CD14-positive monocyte (primary cell): ENCODE measurements at regions not wholly inside any gene's neighbourhood (a gene's known extent, or its start where the extent isn't known, plus 50 kb on each side); places are given as distances from the start of the nearest gene placed in this dataset.

Experiments
- DNase-seq, 3 donors: peaks; one replicate each; pipeline ENCODE4 v3.0.0-alpha.2; 2011 to 2022
- H2AFZ ChIP-seq: 2 replicates; pipeline ENCODE4 v1.6.0; 2012; ENCODE audit warnings: mild to moderate bottlenecking, low read depth, low read length, inconsistent platforms; ENCODE audit not compliant: insufficient read depth, poor library complexity, severe bottlenecking
- H3K27ac ChIP-seq, 2 donors: 1 replicate in 1 of 2; 2 replicates in 1 of 2; pipeline ENCODE4 v1.5.1; 2012 to 2013; ENCODE audit warnings: low read length in 2 of 2, control low read depth in 1 of 2, inconsistent platforms in 1 of 2, low read depth in 1 of 2, mild to moderate bottlenecking in 1 of 2
- H3K27me3 ChIP-seq, 2 donors: one replicate each; pipeline versions ENCODE4 v1.6.0 to v1.6.1; 2011 to 2013; ENCODE audit warnings: low read length in 2 of 2; ENCODE audit not compliant: control insufficient read depth in 2 of 2, insufficient read depth in 2 of 2
- H3K36me3 ChIP-seq, 2 donors: replicated peaks in 1 of 2; 1 replicate in 1 of 2; 2 replicates in 1 of 2; pipeline versions ENCODE4 v1.5.1 to v1.6.1; 2012 to 2013; ENCODE audit warnings: low read length in 2 of 2, control low read depth in 1 of 2, inconsistent platforms in 1 of 2, mild to moderate bottlenecking in 1 of 2; ENCODE audit not compliant: insufficient read depth in 2 of 2, control insufficient read depth in 1 of 2
- H3K4me1 ChIP-seq, 2 donors: 1 replicate in 1 of 2; 2 replicates in 1 of 2; pipeline versions ENCODE4 v1.5.1 to v1.6.1; 2012 to 2013; ENCODE audit warnings: low read length in 2 of 2, control low read depth in 1 of 2, inconsistent platforms in 1 of 2, mild to moderate bottlenecking in 1 of 2, moderate library complexity in 1 of 2; ENCODE audit not compliant: insufficient read depth in 2 of 2, control insufficient read depth in 1 of 2
- H3K4me2 ChIP-seq: replicated peaks from 2 replicates; pipeline ENCODE3; 2012; ENCODE audit warnings: low read length, moderate library complexity, mild to moderate bottlenecking; ENCODE audit not compliant: poor library complexity, severe bottlenecking; ENCODE audit errors: extremely low read depth
- H3K4me3 ChIP-seq, 3 experiments: fragments of 200-600 bp in 1 of 3; sonication (generic) in 1 of 3; replicated peaks in 1 of 3; 1 replicate in 2 of 3; 2 replicates in 1 of 3; pipeline ENCODE4 v1.5.1; 2011 to 2013; ENCODE audit warnings: low read length in 3 of 3, mild to moderate bottlenecking in 3 of 3, control low read depth in 2 of 3, low read depth in 2 of 3, inconsistent platforms in 1 of 3, moderate library complexity in 1 of 3
- H3K79me2 ChIP-seq: 2 replicates; pipeline ENCODE4 v1.6.0; 2012; ENCODE audit warnings: mild to moderate bottlenecking, control low read depth, inconsistent platforms, low read length, moderate library complexity; ENCODE audit not compliant: insufficient read depth
- H3K9ac ChIP-seq: 2 replicates; pipeline ENCODE4 v1.6.0; 2017; ENCODE audit warnings: low read length, mild to moderate bottlenecking; ENCODE audit not compliant: insufficient read depth, poor library complexity, severe bottlenecking
- H3K9me3 ChIP-seq, 2 donors: replicated peaks in 1 of 2; 1 replicate in 1 of 2; 2 replicates in 1 of 2; pipeline versions ENCODE4 v1.5.1 to v1.6.1; 2012 to 2013; ENCODE audit warnings: low read length in 2 of 2, control low read depth in 1 of 2; ENCODE audit not compliant: control insufficient read depth in 1 of 2, insufficient read depth in 1 of 2
- H4K20me1 ChIP-seq: 2 replicates; pipeline ENCODE4 v1.6.0; 2012; ENCODE audit warnings: mild to moderate bottlenecking, low read length, control low read depth, moderate library complexity; ENCODE audit not compliant: insufficient read depth
- H3K27ac Mint-ChIP-seq, 7 donors: one replicate each; pipeline ENCODE4 v1.8.0; 2020; ENCODE audit warnings: mild to moderate bottlenecking in 7 of 7, mixed read lengths in 7 of 7, moderate library complexity in 6 of 7, inconsistent platforms in 2 of 7
- H3K27me3 Mint-ChIP-seq, 3 donors: one replicate each; pipeline ENCODE4 v1.8.0; 2021 to 2022; ENCODE audit warnings: low read depth in 3 of 3, mild to moderate bottlenecking in 3 of 3, mixed read lengths in 3 of 3, moderate library complexity in 3 of 3, inconsistent platforms in 1 of 3
- H3K36me3 Mint-ChIP-seq, 2 donors: one replicate each; pipeline ENCODE4 v1.8.0; 2020; ENCODE audit warnings: mixed read lengths in 2 of 2, inconsistent platforms in 1 of 2, mild to moderate bottlenecking in 1 of 2
- H3K4me1 Mint-ChIP-seq: one replicate; pipeline ENCODE4 v1.8.0; 2020; ENCODE audit warnings: mild to moderate bottlenecking, mixed read lengths
- H3K4me3 Mint-ChIP-seq, 2 donors: one replicate each; pipeline ENCODE4 v1.8.0; 2020; ENCODE audit warnings: mild to moderate bottlenecking in 2 of 2, mixed read lengths in 2 of 2, moderate library complexity in 1 of 2
- H3K9me3 Mint-ChIP-seq, 7 donors: one replicate each; pipeline ENCODE4 v1.8.0; 2020 to 2022; ENCODE audit warnings: mixed read lengths in 7 of 7, mild to moderate bottlenecking in 6 of 7, moderate library complexity in 6 of 7, inconsistent platforms in 2 of 7
- CTCF ChIP-seq: fragments of 200-600 bp; IDR thresholded peaks from one replicate; pipeline ENCODE4 v1.8.0; 2022; ENCODE audit warnings: antibody characterized with exemption, mild to moderate bottlenecking
- WGBS: methylation state at CpG from one replicate; pipeline ENCODE4 v1.1.5; 2013; ENCODE audit warnings: missing lambda C conversion rate; ENCODE audit not compliant: insufficient coverage; 5-methylcytosine and 5-hydroxymethylcytosine counted together
- intact Hi-C, 2 donors: fragments of 100-400 bp; cut with micrococcal nuclease; formaldehyde crosslinking; loops; one replicate each; pipeline versions ENCODE4 v1.15.0 to v1.15.1; 2023

GRCh38 chr22:49238181-49239141 lies 589.2 kb downstream of the BRD1 start:
- Mint-ChIP-seq H3K9me3 (peaks cover 0 to 3% (median 0%) of the 10 kb centered on the region in 7 donors), H3K4me1 (no peaks in the 10 kb centered on the region), H3K36me3 (no peaks in the 10 kb centered on the region), H3K4me3 (no peak overlapping the region), H3K27ac (no peak overlapping the region), H3K27me3 (peaks cover 0 to 2% (median 2%) of the 10 kb centered on the region in 3 donors)
- no peaks in the 10 kb centered on the region for H3K79me2 ChIP-seq
- no peaks in the 10 kb centered on the region for H3K36me3 ChIP-seq
- no peak for TF ChIP-seq CTCF
- 86% methylated on average over 24 of the region's 25 CpGs for WGBS
- H3K9me3 ChIP-seq = no peaks in the 10 kb centered on the region
- H2AFZ ChIP-seq = no peak overlapping the region
- H3K9ac ChIP-seq = no peak overlapping the region
- H3K27me3 ChIP-seq = no peaks in the 10 kb centered on the region
- no peaks in the 10 kb centered on the region for H4K20me1 ChIP-seq
- no peaks in the 10 kb centered on the region for H3K4me1 ChIP-seq
- no peak for DNase-seq
- no peak overlapping the region for H3K4me2 ChIP-seq
- intact Hi-C loops = no loop called here
- H3K27ac ChIP-seq = no peak overlapping the region
- no peak overlapping the region for H3K4me3 ChIP-seq

- H4K20me1 ChIP-seq = no peaks in the 10 kb centered on the region
- Mint-ChIP-seq H3K36me3 (no peaks in the 10 kb centered on the region), H3K9me3 (peaks cover 0 to 1% (median 0%) of the 10 kb centered on the region in 7 donors), H3K4me3 (no peak overlapping the region), H3K4me1 (no peaks in the 10 kb centered on the region), H3K27ac (no peak overlapping the region), H3K27me3 (peaks cover 0 to 2% (median 2%) of the 10 kb centered on the region in 3 donors)
- DNase-seq = no peak
- H3K9ac ChIP-seq = no peak overlapping the region
- H3K9me3 ChIP-seq = no peaks in the 10 kb centered on the region
- WGBS = 75% methylated on average over 4 of the region's 7 CpGs
- no peak overlapping the region for H3K4me3 ChIP-seq
- no peak overlapping the region for H2AFZ ChIP-seq
- no peaks in the 10 kb centered on the region for H3K4me1 ChIP-seq
- no peaks in the 10 kb centered on the region for H3K36me3 ChIP-seq
- H3K27ac ChIP-seq = no peak overlapping the region
- H3K79me2 ChIP-seq = no peaks in the 10 kb centered on the region
- H3K4me2 ChIP-seq = no peak overlapping the region
- no peaks in the 10 kb centered on the region for H3K27me3 ChIP-seq
- intact Hi-C loops = no loop called here
- no peak for TF ChIP-seq CTCF
These were observed 590.0 kb downstream of the BRD1 start for GRCh38 chr22:49237703-49238102.
